Ishikawa (cell line): ENCODE measurements at regions not wholly inside any gene's neighbourhood (a gene's known extent, or its start where the extent isn't known, plus 50 kb on each side); places are given as distances from the start of the nearest gene placed in this dataset.

Source experiments
- EP300 ChIP-seq: IDR thresholded peaks from 2 replicates; pipeline ENCODE4 v1.6.1; 2012; ENCODE audit warnings: borderline replicate concordance
- NFIC ChIP-seq: IDR thresholded peaks from 2 replicates; pipeline ENCODE4 v1.6.1; 2012
- TF ChIP-seq, protein P1 (sequence below): IDR thresholded peaks from 2 replicates; pipeline ENCODE4 v1.6.1; 2012; ENCODE audit warnings: low read depth, mild to moderate bottlenecking

GRCh38 chr2:52064234-52064633, 1032.3 kb upstream of the NRXN1 start:
- TF ChIP-seq NFIC (no peak), EP300 (no peak)
- TF ChIP-seq, protein P1, sequence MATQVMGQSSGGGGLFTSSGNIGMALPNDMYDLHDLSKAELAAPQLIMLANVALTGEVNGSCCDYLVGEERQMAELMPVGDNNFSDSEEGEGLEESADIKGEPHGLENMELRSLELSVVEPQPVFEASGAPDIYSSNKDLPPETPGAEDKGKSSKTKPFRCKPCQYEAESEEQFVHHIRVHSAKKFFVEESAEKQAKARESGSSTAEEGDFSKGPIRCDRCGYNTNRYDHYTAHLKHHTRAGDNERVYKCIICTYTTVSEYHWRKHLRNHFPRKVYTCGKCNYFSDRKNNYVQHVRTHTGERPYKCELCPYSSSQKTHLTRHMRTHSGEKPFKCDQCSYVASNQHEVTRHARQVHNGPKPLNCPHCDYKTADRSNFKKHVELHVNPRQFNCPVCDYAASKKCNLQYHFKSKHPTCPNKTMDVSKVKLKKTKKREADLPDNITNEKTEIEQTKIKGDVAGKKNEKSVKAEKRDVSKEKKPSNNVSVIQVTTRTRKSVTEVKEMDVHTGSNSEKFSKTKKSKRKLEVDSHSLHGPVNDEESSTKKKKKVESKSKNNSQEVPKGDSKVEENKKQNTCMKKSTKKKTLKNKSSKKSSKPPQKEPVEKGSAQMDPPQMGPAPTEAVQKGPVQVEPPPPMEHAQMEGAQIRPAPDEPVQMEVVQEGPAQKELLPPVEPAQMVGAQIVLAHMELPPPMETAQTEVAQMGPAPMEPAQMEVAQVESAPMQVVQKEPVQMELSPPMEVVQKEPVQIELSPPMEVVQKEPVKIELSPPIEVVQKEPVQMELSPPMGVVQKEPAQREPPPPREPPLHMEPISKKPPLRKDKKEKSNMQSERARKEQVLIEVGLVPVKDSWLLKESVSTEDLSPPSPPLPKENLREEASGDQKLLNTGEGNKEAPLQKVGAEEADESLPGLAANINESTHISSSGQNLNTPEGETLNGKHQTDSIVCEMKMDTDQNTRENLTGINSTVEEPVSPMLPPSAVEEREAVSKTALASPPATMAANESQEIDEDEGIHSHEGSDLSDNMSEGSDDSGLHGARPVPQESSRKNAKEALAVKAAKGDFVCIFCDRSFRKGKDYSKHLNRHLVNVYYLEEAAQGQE = no peak
